ENCODE measurements at regions not wholly inside any gene's neighbourhood (a gene's known extent, or its start where the extent isn't known, plus 50 kb on each side); places are given as distances from the start of the nearest gene placed in this dataset.

GRCh38 chr15:96412045-96412905 lies 81.8 kb downstream of the NR2F2 start:
- H3K4me3 ChIP-seq, result no peak overlapping the region
- 77 to 91% (median 89%) methylated on average over 6 of the region's 6 CpGs for WGBS, 3 donors
- no peaks in the 10 kb centered on the region for H3K27me3 ChIP-seq
- TF ChIP-seq EP300 (IDR thresholded peaks at IDR 0.05), result no peak
- peaks cover 10% of the 10 kb centered on the region for H3K4me1 ChIP-seq (ENCODE audit: insufficient read depth)
- H3K36me3 ChIP-seq, result no peaks in the 10 kb centered on the region
- H3K9me3 ChIP-seq, result no peaks in the 10 kb centered on the region
- no peak for DNase-seq
- intact Hi-C loops (cut with DNase I), result loop anchor here in 2 of 4 donors (5.0 to 10.0 kb wide), 2 partner anchors 45 to 47 kb away; no protein-coding TSS in a partner anchor
- no peak overlapping the region for H3K27ac ChIP-seq

- 47 to 68% (median 62%) methylated on average over 1 of the region's 1 CpG for WGBS, 3 donors
Observed at GRCh38 chr15:96412906-96413231, 82.4 kb downstream of the NR2F2 start.

GRCh38 chr15:96413657-96414056 lies 83.2 kb downstream of the NR2F2 start:
- Histone ChIP-seq H3K4me1 (ENCODE audit: insufficient read depth) (peaks cover 10% of the 10 kb centered on the region), H3K4me3 (no peak overlapping the region), H3K9me3 (no peaks in the 10 kb centered on the region), H3K27ac (no peak overlapping the region), H3K27me3 (no peaks in the 10 kb centered on the region), H3K36me3 (no peaks in the 10 kb centered on the region)
- WGBS, 3 donors, result 60 to 73% (median 65%) methylated on average over 9 of the region's 9 CpGs
- TF ChIP-seq CTCF (IDR thresholded peaks at IDR 0.05), result no peak
- no peak for TF ChIP-seq EP300 (IDR thresholded peaks at IDR 0.05)
- no peak for TF ChIP-seq POLR2A (IDR thresholded peaks at IDR 0.05)
- DNase-seq, result no peak
- intact Hi-C loops (cut with DNase I), result loop anchor here in 2 of 4 donors (5.0 to 10.0 kb wide), 2 partner anchors 46 to 49 kb away; no protein-coding TSS in a partner anchor

More at GRCh38 chr15:96412906-96413231, 82.4 kb downstream of the NR2F2 start:
- Histone ChIP-seq H3K27ac (no peak overlapping the region), H3K36me3 (no peaks in the 10 kb centered on the region), H3K9me3 (no peaks in the 10 kb centered on the region), H3K27me3 (no peaks in the 10 kb centered on the region), H3K4me3 (no peak overlapping the region), H3K4me1 (ENCODE audit: insufficient read depth) (peaks cover 10% of the 10 kb centered on the region)
- no peak for TF ChIP-seq EP300 (IDR thresholded peaks at IDR 0.05)
- no peak for TF ChIP-seq POLR2A (IDR thresholded peaks at IDR 0.05)
- no peak for TF ChIP-seq CTCF (IDR thresholded peaks at IDR 0.05)
- intact Hi-C loops (cut with DNase I), result loop anchor here in 2 of 4 donors (5.0 to 10.0 kb wide), 2 partner anchors 46 to 48 kb away; no protein-coding TSS in a partner anchor
- DNase-seq, result no peak

- H3K27me3 ChIP-seq, result no peaks in the 10 kb centered on the region
- peaks cover 4% of the 10 kb centered on the region for H3K4me1 ChIP-seq (ENCODE audit: insufficient read depth)
- no peak for TF ChIP-seq EP300 (IDR thresholded peaks at IDR 0.05)
- no peak for TF ChIP-seq CTCF (IDR thresholded peaks at IDR 0.05)
- no peak for TF ChIP-seq POLR2A (IDR thresholded peaks at IDR 0.05)
- no peak for DNase-seq
- no peaks in the 10 kb centered on the region for H3K36me3 ChIP-seq
- whole genome bisulfite sequencing, 3 donors, result 85 to 95% (median 86%) methylated on average over 8 of the region's 8 CpGs
- no peaks in the 10 kb centered on the region for H3K9me3 ChIP-seq
- H3K27ac ChIP-seq, result no peak overlapping the region
- intact Hi-C loops (cut with DNase I), result loop anchor here in 2 of 4 donors (5.0 to 10.0 kb wide), 2 partner anchors 48 to 50 kb away; no protein-coding TSS in a partner anchor
- no peak overlapping the region for H3K4me3 ChIP-seq
Observed at GRCh38 chr15:96414875-96415274, 84.4 kb downstream of the NR2F2 start.

Data from ovary (tissue), 7 donors.